HepG2 (cell line): ENCODE measurements at regions not wholly inside any gene's neighbourhood (a gene's known extent, or its start where the extent isn't known, plus 50 kb on each side); places are given as distances from the start of the nearest gene placed in this dataset.

Source experiments
- ASH2L ChIP-seq: fragments of 300-600, 200-600 bp; sonication (generic); IDR thresholded peaks from 2 replicates; pipeline ENCODE4 v1.7.0; 2017; ENCODE audit warnings: low read depth, mild to moderate bottlenecking, moderate library complexity, mixed read lengths, low read length; ENCODE audit not compliant: insufficient read length
- BORCS8-MEF2B ChIP-seq: sonication (generic); formaldehyde crosslinking; IDR thresholded peaks from 2 replicates; pipeline ENCODE4 v1.8.0; 2022; ENCODE audit warnings: mild to moderate bottlenecking, missing genetic modification reagents
- CBX2 ChIP-seq, 2 experiments: fragments of 200-600 bp in 1 of 2; sonication (generic); formaldehyde crosslinking in 1 of 2; IDR thresholded peaks; 2 replicates each; pipeline versions ENCODE4 v1.7.0 to v1.8.1; 2018 to 2022; ENCODE audit warnings: low read depth in 2 of 2, low read length in 1 of 2, mild to moderate bottlenecking in 1 of 2, missing genetic modification reagents in 1 of 2
- CCAR2 ChIP-seq: fragments of 200-400 bp; formaldehyde crosslinking; optimal IDR thresholded peaks from 2 replicates; pipeline ENCODE3; 2018; ENCODE audit warnings: low read depth, mild to moderate bottlenecking, low read length, moderate library complexity
- CHD2 ChIP-seq: IDR thresholded peaks from 2 replicates; pipeline ENCODE4 v1.6.1; 2011; ENCODE audit warnings: low read depth, low read length, improper control_type of control experiment
- EP300 ChIP-seq, 3 experiments: sonication (generic) in 1 of 3; formaldehyde crosslinking in 1 of 3; IDR thresholded peaks; 2 replicates each; pipeline versions ENCODE4 v1.5.1 to v1.6.1; 2011 to 2020; ENCODE audit warnings: low read depth in 2 of 3, low read length in 2 of 3, borderline replicate concordance in 1 of 3, improper control_type of control experiment in 1 of 3, mild to moderate bottlenecking in 1 of 3, missing genetic modification reagents in 1 of 3, moderate library complexity in 1 of 3
- FOXM1 ChIP-seq: sonication (generic); formaldehyde crosslinking; IDR thresholded peaks from 2 replicates; pipeline ENCODE4 v1.5.0; 2020; ENCODE audit warnings: missing genetic modification reagents
- FOXO1 ChIP-seq: sonication (generic); formaldehyde crosslinking; IDR thresholded peaks from 2 replicates; pipeline ENCODE4 v1.4.0; 2020; ENCODE audit warnings: missing genetic modification reagents
- GATAD1 ChIP-seq: IDR thresholded peaks from 2 replicates; pipeline ENCODE4 v1.6.1; 2016; ENCODE audit warnings: missing genetic modification reagents, missing compliant biosample characterization
- KLF12 ChIP-seq: sonication (generic); formaldehyde crosslinking; IDR thresholded peaks from 2 replicates; pipeline ENCODE4 v1.4.0; 2020; ENCODE audit warnings: missing genetic modification reagents, borderline replicate concordance
- MAZ ChIP-seq, 2 experiments: sonication (generic) in 1 of 2; formaldehyde crosslinking in 1 of 2; IDR thresholded peaks; 2 replicates each; pipeline versions ENCODE4 v1.5.0 to v1.6.1; 2012 to 2020; ENCODE audit warnings: low read depth in 2 of 2, mild to moderate bottlenecking in 2 of 2, borderline replicate concordance in 1 of 2, improper control_type of control experiment in 1 of 2, low read length in 1 of 2, missing genetic modification reagents in 1 of 2, moderate library complexity in 1 of 2
- NFIB ChIP-seq: sonication (generic); formaldehyde crosslinking; IDR thresholded peaks from 2 replicates; pipeline ENCODE4 v1.9.0; 2021; ENCODE audit warnings: missing genetic modification reagents, mild to moderate bottlenecking, borderline replicate concordance
- PATZ1 ChIP-seq: sonication (generic); formaldehyde crosslinking; IDR thresholded peaks from 2 replicates; pipeline ENCODE4 v1.4.0; 2020; ENCODE audit warnings: missing genetic modification reagents
- PPARG ChIP-seq: conservative IDR thresholded peaks from 2 replicates; pipeline ENCODE4 v1.6.1; 2016; ENCODE audit warnings: missing biosample characterization, missing genetic modification reagents
- SP5 ChIP-seq: IDR thresholded peaks from 2 replicates; pipeline ENCODE4 v1.6.1; 2016; ENCODE audit warnings: low read depth, borderline replicate concordance
- TAF1 ChIP-seq: sonication (generic); formaldehyde crosslinking; IDR thresholded peaks from 2 replicates; pipeline ENCODE4 v1.4.0; 2020; ENCODE audit warnings: missing genetic modification reagents
- TBX2 ChIP-seq: sonication (generic); formaldehyde crosslinking; IDR thresholded peaks from 2 replicates; pipeline ENCODE4 v1.5.0; 2020; ENCODE audit warnings: missing genetic modification reagents, mild to moderate bottlenecking, borderline replicate concordance
- ZNF382 ChIP-seq: sonication (generic); formaldehyde crosslinking; IDR thresholded peaks from 2 replicates; pipeline ENCODE4 v1.5.0; 2020; ENCODE audit warnings: missing genetic modification reagents, mild to moderate bottlenecking, borderline replicate concordance
- ZNF614 ChIP-seq: IDR thresholded peaks from 2 replicates; pipeline ENCODE4 v1.6.1; 2018; ENCODE audit warnings: missing biosample characterization, missing genetic modification reagents, inconsistent platforms, borderline replicate concordance
- ZNF746 ChIP-seq: sonication (generic); formaldehyde crosslinking; IDR thresholded peaks from 2 replicates; pipeline ENCODE4 v1.8.0; 2022; ENCODE audit warnings: mild to moderate bottlenecking, missing genetic modification reagents
- ZSCAN9 ChIP-seq: IDR thresholded peaks from 2 replicates; pipeline ENCODE4 v1.6.1; 2016; ENCODE audit warnings: borderline replicate concordance
- TF ChIP-seq, protein P1 (sequence below): IDR thresholded peaks from 2 replicates; pipeline ENCODE4 v1.6.1; 2016; ENCODE audit warnings: missing compliant biosample characterization, missing genetic modification reagents, borderline replicate concordance
- TF ChIP-seq, protein P2 (sequence below): sonication (generic); formaldehyde crosslinking; IDR thresholded peaks from 2 replicates; pipeline ENCODE4 v1.8.1; 2023; ENCODE audit warnings: missing genetic modification reagents, inconsistent platforms, borderline replicate concordance

DNA sequence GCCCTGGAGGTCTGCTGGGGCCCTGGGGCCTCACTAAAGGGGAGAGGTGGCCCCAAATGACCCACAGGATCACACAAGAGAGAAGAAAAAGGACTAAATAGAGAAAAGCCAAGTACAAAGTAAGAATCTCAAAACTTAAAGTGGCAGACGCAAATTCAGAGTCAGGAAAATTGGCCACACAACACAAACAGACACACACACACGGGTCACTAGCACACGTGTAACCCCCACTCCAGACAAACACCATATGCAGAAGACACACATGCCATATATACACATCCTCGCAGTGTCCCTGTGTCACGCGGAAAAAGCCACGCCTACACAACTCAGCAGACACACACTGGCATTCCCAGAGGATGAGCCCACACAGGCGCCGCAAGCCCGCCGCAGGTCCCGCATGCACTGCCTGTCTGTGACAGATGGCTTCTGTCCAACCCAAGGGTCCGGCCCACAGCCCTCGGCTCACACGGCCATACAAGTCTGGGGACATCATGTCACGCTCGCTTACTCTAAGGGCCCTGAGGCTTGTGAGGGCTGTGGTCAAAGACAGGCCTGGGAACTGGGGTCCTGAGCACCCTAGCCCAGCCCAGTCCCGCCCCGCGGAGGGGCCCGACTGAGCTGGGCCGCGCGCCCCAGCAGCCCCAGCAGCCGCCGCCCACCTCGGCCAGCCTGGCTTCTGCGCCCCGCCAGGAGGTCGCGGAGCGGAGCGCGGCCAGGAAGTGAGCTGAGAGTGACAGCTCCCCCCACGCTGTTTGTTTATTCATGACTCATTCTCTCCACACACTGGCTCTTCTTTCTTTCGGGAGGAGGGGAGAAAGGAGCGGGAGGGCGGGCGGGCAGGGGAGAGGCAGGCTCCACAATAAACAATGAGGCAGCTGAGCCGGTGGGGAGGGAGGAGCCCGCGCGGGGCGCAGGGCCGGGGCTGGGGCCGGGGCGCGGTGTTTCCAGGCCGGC, 95.5 kb upstream of the ZMIZ1 start (continued):
- TF ChIP-seq EP300 (IDR thresholded peaks at IDR 0.05; ENCODE audit: low read depth in 2 of 2, low read length in 2 of 2), result peak; percentile 21 to 74; a peak in 2 of 4 replicates
- peak; percentile 47; the same call in 1 of the 2 replicates for TF ChIP-seq EP300 (CRISPR knock-in tag; IDR thresholded peaks at IDR 0.05; ENCODE audit: borderline replicate concordance)
- no peak for TF ChIP-seq NFIB (CRISPR knock-in tag)
- TF ChIP-seq KLF12 (CRISPR knock-in tag), result peak; percentile 30; the same call in 1 of the 2 replicates
- TF ChIP-seq, protein P1, sequence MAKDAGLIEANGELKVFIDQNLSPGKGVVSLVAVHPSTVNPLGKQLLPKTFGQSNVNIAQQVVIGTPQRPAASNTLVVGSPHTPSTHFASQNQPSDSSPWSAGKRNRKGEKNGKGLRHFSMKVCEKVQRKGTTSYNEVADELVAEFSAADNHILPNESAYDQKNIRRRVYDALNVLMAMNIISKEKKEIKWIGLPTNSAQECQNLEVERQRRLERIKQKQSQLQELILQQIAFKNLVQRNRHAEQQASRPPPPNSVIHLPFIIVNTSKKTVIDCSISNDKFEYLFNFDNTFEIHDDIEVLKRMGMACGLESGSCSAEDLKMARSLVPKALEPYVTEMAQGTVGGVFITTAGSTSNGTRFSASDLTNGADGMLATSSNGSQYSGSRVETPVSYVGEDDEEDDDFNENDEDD (CRISPR knock-in tag), result peak; percentile 15; the same call in 1 of the 2 replicates
- no peak for TF ChIP-seq ZSCAN9 (CRISPR knock-in tag)
- TF ChIP-seq FOXM1 (CRISPR knock-in tag), result no peak
- TF ChIP-seq TBX2, result peak; percentile 7; the same call in 1 of the 2 replicates
- TF ChIP-seq GATAD1, result 0 out of 2 replicates have a peak, but pooled peaks have one; percentile 21
- no peak for TF ChIP-seq ZNF382
- TF ChIP-seq CBX2 (IDR thresholded peaks at IDR 0.05; ENCODE audit: low read depth, low read length), result no peak
- no peak for TF ChIP-seq CBX2 (CRISPR knock-in tag; IDR thresholded peaks at IDR 0.05; ENCODE audit: low read depth)
- TF ChIP-seq PATZ1 (CRISPR knock-in tag), result peak; percentile 91
- peak; percentile 90 for TF ChIP-seq ZNF746
- peak; percentile 53 for TF ChIP-seq PPARG (CRISPR knock-in tag)
- TF ChIP-seq ZNF614 (CRISPR knock-in tag), result 0 out of 2 replicates have a peak, but pooled peaks have one; percentile 48
- TF ChIP-seq, protein P2, sequence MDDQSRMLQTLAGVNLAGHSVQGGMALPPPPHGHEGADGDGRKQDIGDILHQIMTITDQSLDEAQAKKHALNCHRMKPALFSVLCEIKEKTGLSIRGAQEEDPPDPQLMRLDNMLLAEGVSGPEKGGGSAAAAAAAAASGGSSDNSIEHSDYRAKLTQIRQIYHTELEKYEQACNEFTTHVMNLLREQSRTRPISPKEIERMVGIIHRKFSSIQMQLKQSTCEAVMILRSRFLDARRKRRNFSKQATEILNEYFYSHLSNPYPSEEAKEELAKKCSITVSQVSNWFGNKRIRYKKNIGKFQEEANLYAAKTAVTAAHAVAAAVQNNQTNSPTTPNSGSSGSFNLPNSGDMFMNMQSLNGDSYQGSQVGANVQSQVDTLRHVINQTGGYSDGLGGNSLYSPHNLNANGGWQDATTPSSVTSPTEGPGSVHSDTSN, result no peak
- TF ChIP-seq TAF1 (CRISPR knock-in tag), result peak; percentile 53
- TF ChIP-seq CCAR2, result no peak
- TF ChIP-seq CHD2, result no peak
- peak; percentile 60 for TF ChIP-seq SP5
- peak; percentile 76 for TF ChIP-seq MAZ (IDR thresholded peaks at IDR 0.05; ENCODE audit: borderline replicate concordance, low read depth, low read length)
- peak; percentile 14 for TF ChIP-seq MAZ (CRISPR knock-in tag; IDR thresholded peaks at IDR 0.05; ENCODE audit: low read depth)
- TF ChIP-seq BORCS8-MEF2B (CRISPR knock-in tag), result peak; percentile 71
- peak; percentile 82 for TF ChIP-seq FOXO1 (CRISPR knock-in tag)
- peak; percentile 29 for TF ChIP-seq ASH2L
